GM12878 (cell line): ENCODE measurements at regions not wholly inside any gene's neighbourhood (a gene's known extent, or its start where the extent isn't known, plus 50 kb on each side); places are given as distances from the start of the nearest gene placed in this dataset.

Source experiments
- ATAC-seq: fragments of 200-7000 bp; cut with Tn5 transposase; 3 replicates; pipeline ENCODE4 v1.9.1; 2020; ENCODE audit warnings: mild to moderate bottlenecking, moderate library complexity
- BruUV-seq: library from RNA; stranded (reverse); fragments of 400-500 nt; replicated peaks from 2 replicates; lab custom pipeline; 2021; lab: Mats Ljungman, UMichigan
- CTCF ChIA-PET: fragments of 300-600 bp; sonication (Branson Sonifier 250); formaldehyde crosslinking; extraction: SDS; loops from one replicate; lab custom pipeline; 2021; ENCODE audit warnings: inconsistent platforms; lab: Yijun Ruan, JAX
- POLR2A ChIA-PET: fragments of 350-600 bp; formaldehyde crosslinking; extraction: SDS; loops from one replicate; lab custom pipeline; 2021; ENCODE audit warnings: inconsistent platforms; lab: Charles Lee
- RAD21 ChIA-PET: fragments of 300-600 bp; sonication (Branson Sonifier 250); formaldehyde crosslinking; loops from one replicate; lab custom pipeline; 2023; ENCODE audit warnings: antibody characterized with exemption; ENCODE audit not compliant: unreplicated experiment; lab: Charles Lee
- SMC1A ChIA-PET: fragments of 300-600 bp; sonication (Branson Sonifier 250); formaldehyde crosslinking; loops from one replicate; lab custom pipeline; 2023; ENCODE audit not compliant: unreplicated experiment, uncharacterized antibody; lab: Charles Lee
- DNase-seq: peaks from one replicate; pipeline ENCODE4 v3.0.0-alpha.2; 2011; ENCODE audit warnings: low read depth, low spot score
- FAIRE-seq: peaks from 3 replicates; lab custom pipeline; 2011; peaks lifted over from hg19 to GRCh38; lab: Jason Lieb, UNC
- H2AFZ ChIP-seq: 2 replicates; pipeline ENCODE4 v1.6.0; 2011; ENCODE audit warnings: low read depth, low read length, control low read depth; ENCODE audit not compliant: control insufficient read depth
- H3K27ac ChIP-seq: 2 replicates; pipeline ENCODE4 v1.5.1; 2011; ENCODE audit warnings: control low read depth; ENCODE audit not compliant: control insufficient read depth, insufficient read depth
- H3K27me3 ChIP-seq, 2 experiments: replicated peaks in 1 of 2; 2 replicates each; pipeline versions ENCODE4 v1.6.0 to v1.6.1; 2011; ENCODE audit warnings: low read length in 1 of 2; ENCODE audit not compliant: control insufficient read depth in 2 of 2, insufficient read depth in 2 of 2
- H3K36me3 ChIP-seq, 2 experiments: 2 replicates each; pipeline ENCODE4 v1.5.1; 2011; ENCODE audit warnings: low read length in 1 of 2; ENCODE audit not compliant: control insufficient read depth in 2 of 2, insufficient read depth in 2 of 2
- H3K4me1 ChIP-seq: 2 replicates; pipeline ENCODE4 v1.6.1; 2011; ENCODE audit warnings: mild to moderate bottlenecking, low read length, moderate library complexity, mixed read lengths; ENCODE audit not compliant: control insufficient read depth, insufficient read depth
- H3K4me2 ChIP-seq: 2 replicates; pipeline ENCODE4 v1.6.0; 2011; ENCODE audit warnings: control low read depth; ENCODE audit not compliant: control insufficient read depth, insufficient read depth
- H3K4me3 ChIP-seq: fragments of 200-600 bp; sonication (generic); 2 replicates; pipeline ENCODE4 v1.5.1; 2016
- H3K79me2 ChIP-seq: 2 replicates; pipeline ENCODE4 v1.6.0; 2011; ENCODE audit warnings: low read length; ENCODE audit not compliant: control insufficient read depth, insufficient read depth
- H3K9ac ChIP-seq: 2 replicates; pipeline ENCODE4 v1.8.0; 2011; ENCODE audit warnings: low read length, control low read depth, mixed read lengths; ENCODE audit not compliant: control insufficient read depth, insufficient read depth
- H3K9me3 ChIP-seq: replicated peaks from 3 replicates; pipeline ENCODE4 v1.5.1; 2011; ENCODE audit warnings: mild to moderate bottlenecking, low read length; ENCODE audit not compliant: control insufficient read depth, insufficient read depth
- H4K20me1 ChIP-seq: 2 replicates; pipeline ENCODE4 v1.6.0; 2011; ENCODE audit not compliant: control insufficient read depth, insufficient read depth
- BHLHE40 ChIP-seq, 2 experiments: fragments of 450-650 bp in 1 of 2; IDR thresholded peaks; 2 replicates each; pipeline ENCODE4 v1.6.1; 2011 to 2017; ENCODE audit warnings: low read depth in 2 of 2, borderline replicate concordance in 1 of 2, improper control_type of control experiment in 1 of 2, low read length in 1 of 2, mild to moderate bottlenecking in 1 of 2
- BRCA1 ChIP-seq: IDR thresholded peaks from 2 replicates; pipeline ENCODE4 v1.6.1; 2011; ENCODE audit warnings: low read depth, low read length, improper control_type of control experiment
- CHD1 ChIP-seq: IDR thresholded peaks from 2 replicates; pipeline ENCODE4 v1.6.1; 2012; ENCODE audit warnings: low read depth, low read length, improper control_type of control experiment
- EED ChIP-seq: sonication (generic); IDR thresholded peaks from 2 replicates; pipeline ENCODE4 v1.6.1; 2016; ENCODE audit warnings: antibody characterized with exemption, low read depth
- EGR1 ChIP-seq, 2 experiments: IDR thresholded peaks; 1 replicate in 1 of 2; 2 replicates in 1 of 2; pipeline ENCODE4 v1.6.1; 2011 to 2012; ENCODE audit warnings: low read depth in 2 of 2, low read length in 2 of 2, borderline replicate concordance in 1 of 2, mild to moderate bottlenecking in 1 of 2, moderate library complexity in 1 of 2
- EP300 ChIP-seq, 2 experiments: fragments of 150-350 bp in 1 of 2; IDR thresholded peaks; 2 replicates each; pipeline ENCODE4 v1.6.1; 2011 to 2012; ENCODE audit warnings: low read depth in 2 of 2, low read length in 2 of 2, borderline replicate concordance in 1 of 2, improper control_type of control experiment in 1 of 2, inconsistent platforms in 1 of 2; ENCODE audit not compliant: control insufficient read depth in 1 of 2
- KDM1A ChIP-seq: fragments of 200-600 bp; sonication (generic); IDR thresholded peaks from 2 replicates; pipeline ENCODE4 v1.6.1; 2016; ENCODE audit warnings: borderline replicate concordance
- PKNOX1 ChIP-seq: fragments of 450-650 bp; IDR thresholded peaks from 2 replicates; pipeline ENCODE4 v1.6.1; 2016; ENCODE audit warnings: mild to moderate bottlenecking
- POLR2A ChIP-seq: IDR thresholded peaks from 2 replicates; pipeline ENCODE4 v1.6.1; 2011; ENCODE audit warnings: low read depth, mild to moderate bottlenecking, low read length
- SREBF1 ChIP-seq: IDR thresholded peaks from 2 replicates; pipeline ENCODE4 v1.6.1; 2012; ENCODE audit warnings: mild to moderate bottlenecking, low read length
- SUPT20H ChIP-seq: IDR thresholded peaks from 2 replicates; pipeline ENCODE4 v1.6.1; 2011; ENCODE audit warnings: low read depth, mild to moderate bottlenecking, low read length, moderate library complexity, borderline replicate concordance; ENCODE audit not compliant: control insufficient read depth
- TARDBP ChIP-seq: IDR thresholded peaks from 2 replicates; pipeline ENCODE4 v1.6.1; 2016; ENCODE audit warnings: borderline replicate concordance
- TBL1XR1 ChIP-seq: IDR thresholded peaks from 2 replicates; pipeline ENCODE4 v1.6.1; 2012; ENCODE audit warnings: low read depth, low read length, improper control_type of control experiment
- TCF7 ChIP-seq: IDR thresholded peaks from 2 replicates; pipeline ENCODE4 v1.6.1; 2014; ENCODE audit warnings: antibody characterized with exemption, borderline replicate concordance
- ZBED1 ChIP-seq: IDR thresholded peaks from 2 replicates; pipeline ENCODE4 v1.6.1; 2016; ENCODE audit warnings: borderline replicate concordance
- ZBTB33 ChIP-seq: fragments of 450-650 bp; IDR thresholded peaks from 2 replicates; pipeline ENCODE4 v1.6.1; 2017; ENCODE audit warnings: mild to moderate bottlenecking
- WGBS: methylation state at CpG from one replicate; pipeline ENCODE4 v1.1.6; 2016; ENCODE audit warnings: low lambda C conversion rate; ENCODE audit not compliant: insufficient replicate concordance, insufficient coverage; ENCODE audit errors: missing lambda C conversion rate; 5-methylcytosine and 5-hydroxymethylcytosine counted together
- in situ Hi-C: fragments of 300-500 bp; cut with MboI; formaldehyde crosslinking; loops from 9 replicates; pipeline ENCODE4 v1.14.3; 2018; ENCODE audit warnings: mixed read lengths
- intact Hi-C: fragments of 100-400 bp; cut with micrococcal nuclease; formaldehyde crosslinking; loops from one replicate; pipeline ENCODE4 v1.14.2; 2022; ENCODE audit not compliant: unreplicated experiment

- no peak overlapping the region for H3K4me3 ChIP-seq
- no peak overlapping the region for H2AFZ ChIP-seq
- no peaks in the 10 kb centered on the region for H3K79me2 ChIP-seq
- intact Hi-C loops: no loop called here
- no peak for TF ChIP-seq TBL1XR1
- no peak for TF ChIP-seq BHLHE40 (IDR thresholded peaks at IDR 0.05; ENCODE audit: borderline replicate concordance in 1 of 2, low read depth in 2 of 2, low read length in 1 of 2)
- no peak for TF ChIP-seq CHD1
- TF ChIP-seq KDM1A: no peak
- no peak for TF ChIP-seq POLR2A
- TF ChIP-seq, all 136 proteins: peak for 0
- Histone ChIP-seq H3K27ac (no peak overlapping the region), H3K27me3 (no peaks in the 10 kb centered on the region), H3K4me2 (no peak overlapping the region), H3K36me3 (no peaks in the 10 kb centered on the region), H3K4me1 (no peaks in the 10 kb centered on the region), H3K9ac (no peak overlapping the region), H4K20me1 (no peaks in the 10 kb centered on the region), H3K9me3 (no peaks in the 10 kb centered on the region)
- 32% methylated on average over 5 of the region's 5 CpGs for WGBS
- FAIRE-seq (no peak), ATAC-seq (no peak), DNase-seq (no peak)
- ChIA-PET POLR2A (no interaction called here), SMC1A (no interaction called here), RAD21 (no interaction called here), CTCF (no interaction called here)
- BruUV-seq: no TSS peak
- in situ Hi-C loops: no loop called here
These were observed 302.7 kb upstream of the MEOX2 start for GRCh38 chr7:15989194-15989593.

- ChIA-PET POLR2A (no interaction called here), SMC1A (no interaction called here), RAD21 (no interaction called here), CTCF (no interaction called here)
- Histone ChIP-seq H3K79me2 (no peaks in the 10 kb centered on the region), H3K4me3 (no peak overlapping the region), H3K36me3 (no peaks in the 10 kb centered on the region), H3K27ac (no peak overlapping the region), H2AFZ (no peak overlapping the region), H3K9ac (no peak overlapping the region), H3K9me3 (no peaks in the 10 kb centered on the region), H3K4me1 (no peaks in the 10 kb centered on the region), H4K20me1 (no peaks in the 10 kb centered on the region), H3K27me3 (no peaks in the 10 kb centered on the region), H3K4me2 (no peak overlapping the region)
- intact Hi-C loops (no loop called here), in situ Hi-C loops (no loop called here)
- BruUV-seq: no TSS peak
- DNase-seq (no peak), FAIRE-seq (no peak), ATAC-seq (no peak)
- 9% methylated on average over 2 of the region's 2 CpGs for WGBS
- TF ChIP-seq SUPT20H (no peak), EP300 (IDR thresholded peaks at IDR 0.05; ENCODE audit: borderline replicate concordance in 1 of 2, control insufficient read depth in 1 of 2, low read depth in 2 of 2, low read length in 2 of 2) (no peak), EED (no peak), ZBED1 (no peak), SREBF1 (no peak), TCF7 (no peak), ZBTB33 (no peak), PKNOX1 (no peak), BRCA1 (no peak), EGR1 (IDR thresholded peaks at IDR 0.05; ENCODE audit: borderline replicate concordance in 1 of 2, low read depth in 2 of 2, low read length in 2 of 2) (no peak), TARDBP (no peak)
These were observed 299.3 kb upstream of the MEOX2 start for GRCh38 chr7:15985587-15986384.
